Globus pallidus (tissue), 1 donor: ENCODE measurements at regions not wholly inside any gene's neighbourhood (a gene's known extent, or its start where the extent isn't known, plus 50 kb on each side); places are given as distances from the start of the nearest gene placed in this dataset.
"Not testable (repeated sequence)": the region's sequence is repeated elsewhere in the genome, so short reads cannot be mapped to it uniquely, and the experiment has no call there.

Experiments used
- DNase-seq: peaks from one replicate; pipeline ENCODE4 v3.0.0-alpha.2; 2015; ENCODE audit warnings: low spot score

GRCh38 chr14:43166163-43166562 lies 1340.9 kb downstream of the FSCB start:
- no peak for DNase-seq

- DNase-seq = no peak
Measured at GRCh38 chr14:43165651-43166050, 1341.4 kb downstream of the FSCB start.

GRCh38 chr14:43161477-43161876 lies 1345.6 kb downstream of the FSCB start:
- DNase-seq = no peak

- DNase-seq = no peak
Measured at GRCh38 chr14:43157661-43158060, 1349.4 kb downstream of the FSCB start.

GRCh38 chr14:43155924-43156323 lies 1351.2 kb downstream of the FSCB start:
- no peak for DNase-seq

GRCh38 chr14:43155258-43155657 lies 1351.8 kb downstream of the FSCB start:
- no peak for DNase-seq

GRCh38 chr14:43147485-43147884 lies 1359.6 kb downstream of the FSCB start:
- DNase-seq = no peak

- DNase-seq = no peak
Measured at GRCh38 chr14:43145361-43145760, 1361.7 kb downstream of the FSCB start.

- DNase-seq = no peak
Measured at GRCh38 chr14:43143106-43143505, 1364.0 kb downstream of the FSCB start.

GRCh38 chr14:43141636-43142191 lies 1365.4 kb downstream of the FSCB start:
- DNase-seq = no peak

GRCh38 chr14:43140453-43140852 lies 1366.6 kb downstream of the FSCB start:
- DNase-seq = no peak

GRCh38 chr14:43135877-43136411 lies 1371.1 kb downstream of the FSCB start:
- no peak for DNase-seq

- no peak for DNase-seq
Measured at GRCh38 chr14:43132441-43132840, 1374.6 kb downstream of the FSCB start.

- not testable (repeated sequence) for DNase-seq
Measured at GRCh38 chr14:43128429-43128828, 1378.7 kb downstream of the FSCB start.

- DNase-seq = not testable (repeated sequence)
Measured at GRCh38 chr14:43127874-43128273, 1379.2 kb downstream of the FSCB start.

- no peak for DNase-seq
Measured at GRCh38 chr14:43123544-43123943, 1383.5 kb downstream of the FSCB start.

- DNase-seq = no peak
Measured at GRCh38 chr14:43119672-43120071, 1387.4 kb downstream of the FSCB start.

GRCh38 chr14:43116341-43116740 lies 1390.7 kb downstream of the FSCB start:
- no peak for DNase-seq

GRCh38 chr14:43105305-43105704 lies 1401.8 kb downstream of the FSCB start:
- DNase-seq = no peak

- DNase-seq = no peak
Measured at GRCh38 chr14:43090380-43090779, 1416.7 kb downstream of the FSCB start.

- no peak for DNase-seq
Measured at GRCh38 chr14:43087666-43088065, 1419.4 kb downstream of the FSCB start.

- no peak for DNase-seq
Measured at GRCh38 chr14:43085819-43086218, 1421.3 kb downstream of the FSCB start.

GRCh38 chr14:43067372-43067771 lies 1439.7 kb downstream of the FSCB start:
- DNase-seq = not testable (repeated sequence)

- no peak for DNase-seq
Measured at GRCh38 chr14:43056106-43056505, 1449.4 kb downstream of the LRFN5 start.
